Gastroesophageal sphincter (tissue), 3 donors: ENCODE measurements at regions not wholly inside any gene's neighbourhood (a gene's known extent, or its start where the extent isn't known, plus 50 kb on each side); places are given as distances from the start of the nearest gene placed in this dataset.

ENCODE experiments used
- CTCF ChIP-seq, 4 experiments: fragments of 200-600 bp in 2 of 4; fragments of 450-650 bp in 2 of 4; sonication (generic) in 1 of 4; IDR thresholded peaks; one replicate each; pipeline ENCODE4 v1.5.1; 2017 to 2019; ENCODE audit warnings: antibody characterized with exemption in 4 of 4, mild to moderate bottlenecking in 2 of 4, moderate library complexity in 2 of 4
- POLR2A ChIP-seq, 2 donors: fragments of 450-650 bp; IDR thresholded peaks; one replicate each; pipeline ENCODE4 v1.6.1; 2017; ENCODE audit warnings: antibody characterized with exemption in 2 of 2, mild to moderate bottlenecking in 2 of 2, moderate library complexity in 1 of 2
- POLR2AphosphoS5 ChIP-seq: sonication (generic); formaldehyde crosslinking; IDR thresholded peaks from one replicate; pipeline ENCODE4 v1.6.1; 2017; ENCODE audit warnings: antibody characterized with exemption

DNA sequence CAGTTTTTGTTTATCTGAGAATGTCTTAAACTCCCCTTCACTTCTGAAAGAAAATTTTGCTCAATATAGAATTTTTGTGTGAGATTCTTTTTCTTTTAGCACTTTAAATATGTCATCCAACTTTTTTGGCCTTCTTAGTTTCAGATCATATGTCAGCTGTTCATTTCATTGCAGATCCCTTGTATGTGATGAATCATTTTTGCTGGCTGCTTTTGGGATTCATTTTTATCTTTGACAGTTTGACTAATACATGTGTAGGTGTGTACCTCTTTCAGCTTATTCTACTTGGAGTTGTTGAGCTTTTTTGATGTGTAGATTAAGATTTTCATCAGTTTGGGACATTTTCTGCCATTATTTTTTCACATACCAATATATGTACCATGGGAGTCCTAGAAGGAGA lies 156.8 kb downstream of the FASLG start:
- no peak for TF ChIP-seq POLR2A (IDR thresholded peaks at IDR 0.05)
- TF ChIP-seq CTCF (IDR thresholded peaks at IDR 0.05) = no peak
- no peak for TF ChIP-seq POLR2AphosphoS5
